Gastroesophageal sphincter (tissue), 3 donors: ENCODE measurements at regions not wholly inside any gene's neighbourhood (a gene's known extent, or its start where the extent isn't known, plus 50 kb on each side); places are given as distances from the start of the nearest gene placed in this dataset.

Experiments used
- CTCF ChIP-seq, 4 experiments: fragments of 200-600 bp in 2 of 4; fragments of 450-650 bp in 2 of 4; sonication (generic) in 1 of 4; IDR thresholded peaks; one replicate each; pipeline ENCODE4 v1.5.1; 2017 to 2019; ENCODE audit warnings: antibody characterized with exemption in 4 of 4, mild to moderate bottlenecking in 2 of 4, moderate library complexity in 2 of 4
- EP300 ChIP-seq: sonication (generic); formaldehyde crosslinking; IDR thresholded peaks from one replicate; pipeline ENCODE4 v1.6.1; 2017; ENCODE audit warnings: antibody characterized with exemption, mild to moderate bottlenecking
- POLR2A ChIP-seq, 2 donors: fragments of 450-650 bp; IDR thresholded peaks; one replicate each; pipeline ENCODE4 v1.6.1; 2017; ENCODE audit warnings: antibody characterized with exemption in 2 of 2, mild to moderate bottlenecking in 2 of 2, moderate library complexity in 1 of 2

GRCh38 chr10:78721231-78721630, 347.5 kb upstream of the ZMIZ1 start:
- TF ChIP-seq CTCF (IDR thresholded peaks at IDR 0.05) (no peak), EP300 (no peak), POLR2A (IDR thresholded peaks at IDR 0.05) (no peak)
